Left lung (tissue), 4 donors: ENCODE measurements at regions not wholly inside any gene's neighbourhood (a gene's known extent, or its start where the extent isn't known, plus 50 kb on each side); places are given as distances from the start of the nearest gene placed in this dataset.
"Not testable (repeated sequence)": the region's sequence is repeated elsewhere in the genome, so short reads cannot be mapped to it uniquely, and the experiment has no call there.

Experiments
- ATAC-seq: fragments of 200-7000 bp; cut with Tn5 transposase; one replicate; pipeline ENCODE4 v1.9.1; 2020; ENCODE audit warnings: moderate library complexity
- DNase-seq, 4 donors: peaks; one replicate each; pipeline ENCODE4 v3.0.0-alpha.2; 2013 to 2020
- H3K27ac ChIP-seq, 2 donors: fragments of 200-600 bp; sonication (generic) in 1 of 2; one replicate each; pipeline versions ENCODE4 v1.5.0 to v1.8.0; 2020 to 2021
- H3K27me3 ChIP-seq, 2 donors: fragments of 200-600 bp; sonication (generic) in 1 of 2; one replicate each; pipeline versions ENCODE4 v1.5.0 to v1.8.0; 2020 to 2021
- H3K36me3 ChIP-seq, 2 donors: fragments of 200-600 bp; sonication (generic) in 1 of 2; one replicate each; pipeline versions ENCODE4 v1.5.0 to v1.8.0; 2020 to 2021
- H3K4me1 ChIP-seq, 2 donors: fragments of 200-600 bp; one replicate each; pipeline ENCODE4 v1.8.0; 2021
- H3K4me3 ChIP-seq, 2 donors: fragments of 200-600 bp; sonication (generic) in 1 of 2; one replicate each; pipeline versions ENCODE4 v1.5.0 to v1.8.0; 2020 to 2021; ENCODE audit warnings: mild to moderate bottlenecking in 1 of 2
- H3K9me3 ChIP-seq, 2 donors: fragments of 200-600 bp; sonication (generic) in 1 of 2; one replicate each; pipeline versions ENCODE4 v1.5.0 to v1.8.0; 2020 to 2021
- intact Hi-C, 2 donors: fragments of 100-400 bp; cut with DNase I; formaldehyde crosslinking; loops; one replicate each; pipeline versions ENCODE4 v1.11.2 to v1.14.2; 2022
- TF ChIP-seq, protein P1 (sequence below), 2 donors: fragments of 200-600 bp; sonication (generic) in 1 of 2; IDR thresholded peaks; one replicate each; pipeline versions ENCODE4 v1.5.0 to v1.8.0; 2021; ENCODE audit warnings: antibody characterized with exemption in 2 of 2
- donor health status: DM: no; HTN: yes; CAD: no.
- donor health status: DM: no; HTN: no; CAD: no.

GRCh38 chr1:78263459-78263858 is 217.7 kb downstream of the GIPC2 start:
- no peak for ATAC-seq
- peak in 1 of 4 donors; percentile 61 for DNase-seq
- Histone ChIP-seq H3K27me3 (no peaks in the 10 kb centered on the region), H3K27ac (no peak overlapping the region), H3K36me3 (no peaks in the 10 kb centered on the region), H3K4me3 (no peak overlapping the region), H3K4me1 (no peaks in the 10 kb centered on the region), H3K9me3 (peaks cover 0 to 36% of the 10 kb centered on the region in 2 donors)
- TF ChIP-seq, protein P1, sequence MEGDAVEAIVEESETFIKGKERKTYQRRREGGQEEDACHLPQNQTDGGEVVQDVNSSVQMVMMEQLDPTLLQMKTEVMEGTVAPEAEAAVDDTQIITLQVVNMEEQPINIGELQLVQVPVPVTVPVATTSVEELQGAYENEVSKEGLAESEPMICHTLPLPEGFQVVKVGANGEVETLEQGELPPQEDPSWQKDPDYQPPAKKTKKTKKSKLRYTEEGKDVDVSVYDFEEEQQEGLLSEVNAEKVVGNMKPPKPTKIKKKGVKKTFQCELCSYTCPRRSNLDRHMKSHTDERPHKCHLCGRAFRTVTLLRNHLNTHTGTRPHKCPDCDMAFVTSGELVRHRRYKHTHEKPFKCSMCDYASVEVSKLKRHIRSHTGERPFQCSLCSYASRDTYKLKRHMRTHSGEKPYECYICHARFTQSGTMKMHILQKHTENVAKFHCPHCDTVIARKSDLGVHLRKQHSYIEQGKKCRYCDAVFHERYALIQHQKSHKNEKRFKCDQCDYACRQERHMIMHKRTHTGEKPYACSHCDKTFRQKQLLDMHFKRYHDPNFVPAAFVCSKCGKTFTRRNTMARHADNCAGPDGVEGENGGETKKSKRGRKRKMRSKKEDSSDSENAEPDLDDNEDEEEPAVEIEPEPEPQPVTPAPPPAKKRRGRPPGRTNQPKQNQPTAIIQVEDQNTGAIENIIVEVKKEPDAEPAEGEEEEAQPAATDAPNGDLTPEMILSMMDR (IDR thresholded peaks at IDR 0.05): no peak
- intact Hi-C loops: no loop called here

DNA sequence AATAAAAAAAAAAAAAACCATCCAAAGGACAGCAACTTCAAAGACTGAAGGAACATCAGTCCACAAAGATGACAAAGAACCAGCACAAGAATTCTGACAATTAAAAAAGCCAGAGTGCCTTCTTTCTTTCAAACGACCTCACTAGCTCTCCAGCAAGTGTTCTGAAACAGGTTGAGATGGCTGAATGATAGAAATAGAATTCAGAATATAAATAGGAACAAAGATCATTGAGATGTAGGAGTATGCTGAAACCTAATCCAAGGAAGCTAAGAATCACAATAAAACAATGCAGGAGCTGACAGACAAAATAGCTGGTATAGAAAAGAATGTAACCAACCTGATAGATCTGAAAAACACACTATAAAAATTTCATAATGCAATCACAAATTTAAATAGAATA is 218.2 kb downstream of the GIPC2 start:
- DNase-seq: no peak
- TF ChIP-seq, protein P1 (IDR thresholded peaks at IDR 0.05): no peak
- no peak overlapping the region for H3K27ac ChIP-seq

DNA sequence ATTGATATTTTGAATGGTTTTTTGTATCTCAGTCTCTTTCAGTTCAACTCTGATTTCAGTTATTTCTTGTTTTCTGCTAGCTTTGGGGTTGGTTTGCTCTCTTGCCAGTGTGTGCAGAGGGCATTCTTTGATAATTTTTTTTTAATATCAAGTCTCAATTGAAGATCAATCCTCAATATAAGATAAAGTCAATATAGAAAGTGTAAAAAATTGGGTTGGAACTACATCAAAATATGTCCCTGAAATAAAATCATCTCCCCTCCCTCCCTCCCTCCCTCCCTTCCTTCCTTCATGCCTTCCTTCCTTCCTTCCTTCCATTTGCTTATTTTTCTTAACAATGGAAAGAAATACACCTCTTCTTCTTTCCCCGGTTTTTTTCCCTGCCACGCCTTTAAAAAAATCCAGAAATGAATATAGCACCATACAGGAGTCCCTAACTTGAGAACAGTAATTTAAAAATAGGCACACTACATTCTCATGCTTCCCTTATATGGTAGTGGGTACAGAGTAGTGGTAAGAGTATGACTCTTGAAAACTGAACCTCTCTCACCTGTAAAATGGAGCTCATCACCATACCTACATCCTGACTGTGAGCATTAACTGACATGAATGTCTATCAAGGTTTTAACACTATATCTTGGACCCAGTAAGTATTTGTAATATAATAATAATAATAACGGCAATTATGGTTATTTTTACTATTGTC is 221.9 kb downstream of the GIPC2 start:
- Histone ChIP-seq H3K9me3 (peaks cover 0 to 11% of the 10 kb centered on the region in 2 donors), H3K36me3 (no peaks in the 10 kb centered on the region), H3K27me3 (no peaks in the 10 kb centered on the region), H3K4me1 (no peaks in the 10 kb centered on the region), H3K27ac (no peak overlapping the region), H3K4me3 (no peak overlapping the region)
- intact Hi-C loops: no loop called here
- DNase-seq (no peak), ATAC-seq (no peak)
- TF ChIP-seq, protein P1 (IDR thresholded peaks at IDR 0.05): no peak

More for the DNA sequence above, 218.2 kb downstream of the GIPC2 start:
- intact Hi-C loops: no loop called here
- no peaks in the 10 kb centered on the region for H3K36me3 ChIP-seq
- H3K27me3 ChIP-seq: no peaks in the 10 kb centered on the region
- no peak for ATAC-seq
- no peak overlapping the region for H3K4me3 ChIP-seq
- H3K9me3 ChIP-seq: peaks cover 0 to 32% of the 10 kb centered on the region in 2 donors
- no peaks in the 10 kb centered on the region for H3K4me1 ChIP-seq

DNA sequence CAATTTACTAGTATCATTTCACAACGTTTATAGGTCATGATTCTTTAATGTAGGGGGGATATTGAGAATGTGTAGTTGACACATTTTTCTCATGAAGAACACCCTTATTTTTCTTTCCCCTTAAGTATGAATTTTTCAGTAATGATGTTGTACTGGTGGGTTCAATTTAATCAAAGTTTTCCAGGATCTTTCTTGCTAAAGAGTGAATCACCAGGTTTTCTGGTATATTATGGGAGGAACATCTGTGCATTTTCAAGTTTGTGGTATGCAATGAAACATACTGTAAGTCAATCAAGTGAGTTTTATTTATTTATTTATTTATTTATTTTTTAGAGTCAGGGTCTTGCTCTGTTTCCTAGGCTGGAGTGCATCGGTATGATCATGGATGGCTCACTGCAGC is 221.2 kb upstream of the PTGFR start:
- H3K27ac ChIP-seq: no peak overlapping the region
- ATAC-seq (no peak), DNase-seq (no peak)
- TF ChIP-seq, protein P1 (IDR thresholded peaks at IDR 0.05): no peak
- H3K4me1 ChIP-seq: no peaks in the 10 kb centered on the region
- H3K36me3 ChIP-seq: no peaks in the 10 kb centered on the region
- no peak overlapping the region for H3K4me3 ChIP-seq
- H3K27me3 ChIP-seq: no peaks in the 10 kb centered on the region
- peaks cover 0 to 10% of the 10 kb centered on the region in 2 donors for H3K9me3 ChIP-seq
- intact Hi-C loops: no loop called here

- H3K27ac ChIP-seq, H3K4me3 ChIP-seq, H3K4me1 ChIP-seq, H3K27me3 ChIP-seq, H3K36me3 ChIP-seq, H3K9me3 ChIP-seq, intact Hi-C loops, DNase-seq, ATAC-seq: not testable (repeated sequence)
Observed at GRCh38 chr1:78271423-78271822, 219.4 kb upstream of the PTGFR start.

GRCh38 chr1:78274814-78275213 is 216.0 kb upstream of the PTGFR start:
- no peak for DNase-seq
- Histone ChIP-seq H3K27me3 (no peaks in the 10 kb centered on the region), H3K27ac (no peak overlapping the region), H3K4me1 (no peaks in the 10 kb centered on the region), H3K9me3 (no peaks in the 10 kb centered on the region), H3K4me3 (no peak overlapping the region), H3K36me3 (no peaks in the 10 kb centered on the region)
- intact Hi-C loops: no loop called here
- no peak for ATAC-seq
- TF ChIP-seq, protein P1 (IDR thresholded peaks at IDR 0.05): no peak
